ENCODE measurements at regions not wholly inside any gene's neighbourhood (a gene's known extent, or its start where the extent isn't known, plus 50 kb on each side); places are given as distances from the start of the nearest gene placed in this dataset.

DNA sequence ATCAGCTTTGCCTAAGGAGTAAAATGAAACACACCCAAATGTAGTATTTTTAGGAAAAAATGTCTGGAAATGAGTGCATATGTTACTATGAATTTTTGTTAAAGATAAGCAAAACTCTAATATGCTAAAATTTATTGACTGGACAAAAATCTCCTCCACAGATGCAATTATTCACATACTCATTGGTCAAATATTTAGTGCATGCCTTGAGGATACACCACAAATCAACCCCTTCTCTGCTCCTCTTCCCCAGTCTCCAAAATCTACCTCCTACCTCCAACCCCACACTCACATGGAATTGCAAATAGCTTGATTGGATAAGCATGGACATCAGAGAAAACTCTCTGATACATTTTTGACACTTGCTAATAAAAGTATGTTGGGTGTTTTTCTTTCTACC is 95.6 kb upstream of the CDC42EP3 start:
- TF ChIP-seq, protein P1, sequence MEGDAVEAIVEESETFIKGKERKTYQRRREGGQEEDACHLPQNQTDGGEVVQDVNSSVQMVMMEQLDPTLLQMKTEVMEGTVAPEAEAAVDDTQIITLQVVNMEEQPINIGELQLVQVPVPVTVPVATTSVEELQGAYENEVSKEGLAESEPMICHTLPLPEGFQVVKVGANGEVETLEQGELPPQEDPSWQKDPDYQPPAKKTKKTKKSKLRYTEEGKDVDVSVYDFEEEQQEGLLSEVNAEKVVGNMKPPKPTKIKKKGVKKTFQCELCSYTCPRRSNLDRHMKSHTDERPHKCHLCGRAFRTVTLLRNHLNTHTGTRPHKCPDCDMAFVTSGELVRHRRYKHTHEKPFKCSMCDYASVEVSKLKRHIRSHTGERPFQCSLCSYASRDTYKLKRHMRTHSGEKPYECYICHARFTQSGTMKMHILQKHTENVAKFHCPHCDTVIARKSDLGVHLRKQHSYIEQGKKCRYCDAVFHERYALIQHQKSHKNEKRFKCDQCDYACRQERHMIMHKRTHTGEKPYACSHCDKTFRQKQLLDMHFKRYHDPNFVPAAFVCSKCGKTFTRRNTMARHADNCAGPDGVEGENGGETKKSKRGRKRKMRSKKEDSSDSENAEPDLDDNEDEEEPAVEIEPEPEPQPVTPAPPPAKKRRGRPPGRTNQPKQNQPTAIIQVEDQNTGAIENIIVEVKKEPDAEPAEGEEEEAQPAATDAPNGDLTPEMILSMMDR (IDR thresholded peaks at IDR 0.05): no peak
- TF ChIP-seq, protein P2, sequence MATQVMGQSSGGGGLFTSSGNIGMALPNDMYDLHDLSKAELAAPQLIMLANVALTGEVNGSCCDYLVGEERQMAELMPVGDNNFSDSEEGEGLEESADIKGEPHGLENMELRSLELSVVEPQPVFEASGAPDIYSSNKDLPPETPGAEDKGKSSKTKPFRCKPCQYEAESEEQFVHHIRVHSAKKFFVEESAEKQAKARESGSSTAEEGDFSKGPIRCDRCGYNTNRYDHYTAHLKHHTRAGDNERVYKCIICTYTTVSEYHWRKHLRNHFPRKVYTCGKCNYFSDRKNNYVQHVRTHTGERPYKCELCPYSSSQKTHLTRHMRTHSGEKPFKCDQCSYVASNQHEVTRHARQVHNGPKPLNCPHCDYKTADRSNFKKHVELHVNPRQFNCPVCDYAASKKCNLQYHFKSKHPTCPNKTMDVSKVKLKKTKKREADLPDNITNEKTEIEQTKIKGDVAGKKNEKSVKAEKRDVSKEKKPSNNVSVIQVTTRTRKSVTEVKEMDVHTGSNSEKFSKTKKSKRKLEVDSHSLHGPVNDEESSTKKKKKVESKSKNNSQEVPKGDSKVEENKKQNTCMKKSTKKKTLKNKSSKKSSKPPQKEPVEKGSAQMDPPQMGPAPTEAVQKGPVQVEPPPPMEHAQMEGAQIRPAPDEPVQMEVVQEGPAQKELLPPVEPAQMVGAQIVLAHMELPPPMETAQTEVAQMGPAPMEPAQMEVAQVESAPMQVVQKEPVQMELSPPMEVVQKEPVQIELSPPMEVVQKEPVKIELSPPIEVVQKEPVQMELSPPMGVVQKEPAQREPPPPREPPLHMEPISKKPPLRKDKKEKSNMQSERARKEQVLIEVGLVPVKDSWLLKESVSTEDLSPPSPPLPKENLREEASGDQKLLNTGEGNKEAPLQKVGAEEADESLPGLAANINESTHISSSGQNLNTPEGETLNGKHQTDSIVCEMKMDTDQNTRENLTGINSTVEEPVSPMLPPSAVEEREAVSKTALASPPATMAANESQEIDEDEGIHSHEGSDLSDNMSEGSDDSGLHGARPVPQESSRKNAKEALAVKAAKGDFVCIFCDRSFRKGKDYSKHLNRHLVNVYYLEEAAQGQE (IDR thresholded peaks at IDR 0.05; ENCODE audit: insufficient read depth in 1 of 2, low read depth in 2 of 2, low read length in 1 of 2): no peak
- no peak for TF ChIP-seq POLR2AphosphoS5 (IDR thresholded peaks at IDR 0.05; ENCODE audit: low read depth, low read length)
- TF ChIP-seq TCF7L2 (IDR thresholded peaks at IDR 0.05; ENCODE audit: low read depth, low read length): no peak
- TF ChIP-seq SIN3A (IDR thresholded peaks at IDR 0.05; ENCODE audit: borderline replicate concordance, insufficient read depth, low read depth, low read length): no peak
